H1 (cell line): ENCODE measurements at regions not wholly inside any gene's neighbourhood (a gene's known extent, or its start where the extent isn't known, plus 50 kb on each side); places are given as distances from the start of the nearest gene placed in this dataset.

ENCODE experiments used
- CTCF ChIA-PET: fragments of 300-600 bp; sonication (Branson Sonifier 250); formaldehyde crosslinking; loops from one replicate; lab custom pipeline; 2021; ENCODE audit not compliant: partially characterized antibody; lab: Charles Lee
- POLR2A ChIA-PET: fragments of 300-600 bp; sonication (Branson Sonifier 250); formaldehyde crosslinking; loops from one replicate; lab custom pipeline; 2021; ENCODE audit warnings: inconsistent platforms; ENCODE audit not compliant: partially characterized antibody; lab: Charles Lee
- DNase-seq, 2 experiments: peaks; one replicate each; pipeline versions ENCODE4 v3.0.0 to v3.0.0-alpha.2; 2010 to 2022; ENCODE audit warnings: low spot score in 2 of 2, low read depth in 1 of 2, mixed read lengths in 1 of 2
- FAIRE-seq: peaks from 2 replicates; lab custom pipeline; 2011; peaks lifted over from hg19 to GRCh38; lab: Jason Lieb, UNC
- H2AFZ ChIP-seq: 2 replicates; pipeline ENCODE4 v1.8.1; 2012; ENCODE audit warnings: low read length, inconsistent platforms
- H2AK5ac ChIP-seq: 2 replicates; pipeline ENCODE4 v1.6.1; 2013; ENCODE audit warnings: low read depth, low read length
- H2BK120ac ChIP-seq: replicated peaks from 2 replicates; pipeline ENCODE3; 2013; ENCODE audit warnings: low read depth, low read length, inconsistent platforms
- H2BK12ac ChIP-seq: 2 replicates; pipeline ENCODE4 v1.6.1; 2013; ENCODE audit warnings: low read depth, low read length
- H2BK15ac ChIP-seq: 2 replicates; pipeline ENCODE4 v1.6.1; 2013; ENCODE audit warnings: low read length
- H2BK20ac ChIP-seq: 2 replicates; pipeline ENCODE4 v1.6.1; 2013; ENCODE audit warnings: low read length
- H2BK5ac ChIP-seq: 2 replicates; pipeline ENCODE4 v1.6.1; 2013; ENCODE audit warnings: low read depth, low read length
- H3K14ac ChIP-seq: 2 replicates; pipeline ENCODE4 v1.6.1; 2013; ENCODE audit warnings: inconsistent platforms; ENCODE audit not compliant: insufficient read length
- H3K18ac ChIP-seq: 2 replicates; pipeline ENCODE4 v1.6.1; 2013; ENCODE audit warnings: low read length; ENCODE audit errors: extremely low read depth
- H3K23ac ChIP-seq: 2 replicates; pipeline ENCODE4 v1.6.1; 2013; ENCODE audit warnings: inconsistent platforms; ENCODE audit not compliant: insufficient read length
- H3K23me2 ChIP-seq: 2 replicates; pipeline ENCODE4 v1.6.1; 2013; ENCODE audit warnings: low read depth, low read length
- H3K27ac ChIP-seq: 2 replicates; pipeline ENCODE4 v1.6.1; 2011; ENCODE audit warnings: low read depth, low read length, inconsistent platforms
- H3K27me3 ChIP-seq, 4 experiments: replicated peaks in 1 of 4; 1 replicate in 1 of 4; 2 replicates in 3 of 4; pipeline versions ENCODE4 v1.6.1 to v1.8.1; 2011 to 2013; ENCODE audit warnings: low read length in 3 of 4, mild to moderate bottlenecking in 3 of 4, inconsistent platforms in 2 of 4, mixed read lengths in 2 of 4, moderate library complexity in 1 of 4; ENCODE audit not compliant: control insufficient read depth in 3 of 4, insufficient read depth in 3 of 4; ENCODE audit errors: extremely low read depth in 1 of 4
- H3K36me3 ChIP-seq, 4 experiments: 2 replicates each; pipeline versions ENCODE4 v1.6.1 to v1.8.1; 2011 to 2013; ENCODE audit warnings: mild to moderate bottlenecking in 4 of 4, low read length in 3 of 4, moderate library complexity in 2 of 4, control low read depth in 1 of 4, inconsistent platforms in 1 of 4; ENCODE audit not compliant: insufficient read depth in 4 of 4, control insufficient read depth in 2 of 4
- H3K4ac ChIP-seq: replicated peaks from 2 replicates; pipeline ENCODE3; 2013; ENCODE audit warnings: low read length, low read depth, mixed read lengths, inconsistent platforms; ENCODE audit not compliant: insufficient read length
- H3K4me1 ChIP-seq, 4 experiments: replicated peaks in 1 of 4; 1 replicate in 1 of 4; 2 replicates in 3 of 4; pipeline versions ENCODE4 v1.6.1 to v1.8.1; 2011 to 2013; ENCODE audit warnings: low read length in 3 of 4, inconsistent platforms in 2 of 4, mixed read lengths in 1 of 4; ENCODE audit not compliant: insufficient read depth in 4 of 4, control insufficient read depth in 3 of 4
- H3K4me2 ChIP-seq, 2 experiments: 2 replicates each; pipeline versions ENCODE4 v1.6.1 to v1.8.1; 2011 to 2013; ENCODE audit warnings: low read depth in 2 of 2, low read length in 2 of 2, control low read depth in 1 of 2, inconsistent platforms in 1 of 2, mild to moderate bottlenecking in 1 of 2; ENCODE audit not compliant: insufficient read depth in 1 of 2
- H3K4me3 ChIP-seq, 4 experiments: fragments of 200-600, 300-600 bp in 1 of 4; sonication (generic), shearing (Covaris generic), sonication (Bioruptor Twin) in 1 of 4; 2 replicates each; pipeline versions ENCODE4 v1.5.1 to v1.8.1; 2011 to 2016; ENCODE audit warnings: low read length in 4 of 4, low read depth in 3 of 4, control low read depth in 2 of 4, inconsistent platforms in 2 of 4, mild to moderate bottlenecking in 2 of 4, mixed read lengths in 1 of 4, moderate library complexity in 1 of 4; ENCODE audit not compliant: insufficient read depth in 2 of 4; ENCODE audit errors: extremely low read depth in 1 of 4
- H3K56ac ChIP-seq: replicated peaks from 2 replicates; pipeline ENCODE3; 2013; ENCODE audit warnings: low read depth, mild to moderate bottlenecking, mixed read lengths, low read length, inconsistent platforms; ENCODE audit not compliant: insufficient read length
- H3K79me1 ChIP-seq: 2 replicates; pipeline ENCODE4 v1.6.1; 2013; ENCODE audit warnings: low read depth, low read length, control low read depth
- H3K79me2 ChIP-seq, 2 experiments: 2 replicates each; pipeline versions ENCODE4 v1.6.1 to v1.8.1; 2012 to 2013; ENCODE audit warnings: low read length in 2 of 2, mild to moderate bottlenecking in 2 of 2, inconsistent platforms in 1 of 2; ENCODE audit not compliant: insufficient read depth in 2 of 2, control insufficient read depth in 1 of 2
- H3K9ac ChIP-seq, 4 experiments: replicated peaks in 1 of 4; 1 replicate in 1 of 4; 2 replicates in 3 of 4; pipeline versions ENCODE4 v1.6.1 to v1.8.1; 2011 to 2013; ENCODE audit warnings: low read depth in 3 of 4, low read length in 3 of 4, control low read depth in 2 of 4, mild to moderate bottlenecking in 2 of 4, moderate library complexity in 2 of 4, inconsistent platforms in 1 of 4; ENCODE audit errors: extremely low read depth in 1 of 4
- H3K9me3 ChIP-seq, 2 experiments: 2 replicates each; pipeline versions ENCODE4 v1.6.1 to v1.8.1; 2012 to 2013; ENCODE audit warnings: mild to moderate bottlenecking in 2 of 2, moderate library complexity in 2 of 2, control low read depth in 1 of 2, inconsistent platforms in 1 of 2, low read depth in 1 of 2, low read length in 1 of 2, mixed read lengths in 1 of 2; ENCODE audit not compliant: insufficient read depth in 2 of 2
- H4K20me1 ChIP-seq, 2 experiments: replicated peaks in 1 of 2; 2 replicates each; pipeline versions ENCODE3 to v1.8.1; 2011 to 2013; ENCODE audit warnings: inconsistent platforms in 2 of 2, low read length in 2 of 2, mild to moderate bottlenecking in 1 of 2; ENCODE audit not compliant: insufficient read depth in 2 of 2, control insufficient read depth in 1 of 2
- H4K5ac ChIP-seq: 2 replicates; pipeline ENCODE4 v1.6.1; 2013; ENCODE audit warnings: low read length, low read depth, mixed read lengths, inconsistent platforms; ENCODE audit not compliant: insufficient read length
- H4K8ac ChIP-seq: 2 replicates; pipeline ENCODE4 v1.8.0; 2013; ENCODE audit warnings: mild to moderate bottlenecking, moderate library complexity, low read length, inconsistent platforms; ENCODE audit not compliant: insufficient read depth; ENCODE audit errors: extremely low read depth
- H4K91ac ChIP-seq: replicated peaks from 2 replicates; pipeline ENCODE3; 2013; ENCODE audit warnings: low read length, mixed read lengths, inconsistent platforms; ENCODE audit not compliant: insufficient read length
- BCL11A ChIP-seq, 2 experiments: IDR thresholded peaks; one replicate each; pipeline ENCODE4 v1.6.1; 2011; ENCODE audit warnings: low read depth in 2 of 2, low read length in 2 of 2, mild to moderate bottlenecking in 2 of 2
- CEBPB ChIP-seq: IDR thresholded peaks from 2 replicates; pipeline ENCODE4 v1.6.1; 2012; ENCODE audit warnings: low read depth, low read length
- CREB1 ChIP-seq: IDR thresholded peaks from 2 replicates; pipeline ENCODE4 v1.6.1; 2012; ENCODE audit warnings: inconsistent platforms
- EP300 ChIP-seq, 2 experiments: IDR thresholded peaks; 1 replicate in 1 of 2; 2 replicates in 1 of 2; pipeline ENCODE4 v1.6.1; 2011 to 2012; ENCODE audit warnings: low read depth in 2 of 2, low read length in 2 of 2, mild to moderate bottlenecking in 2 of 2, borderline replicate concordance in 1 of 2, inconsistent platforms in 1 of 2, moderate library complexity in 1 of 2
- PHF8 ChIP-seq: fragments of 200-600 bp; sonication (generic); conservative IDR thresholded peaks from 2 replicates; pipeline ENCODE4 v1.7.1; 2012; ENCODE audit warnings: low read depth, mild to moderate bottlenecking, inconsistent platforms, low read length, moderate library complexity
- SP2 ChIP-seq: IDR thresholded peaks from 2 replicates; pipeline ENCODE4 v1.6.1; 2012; ENCODE audit warnings: mild to moderate bottlenecking, low read length, inconsistent platforms
- TCF12 ChIP-seq: IDR thresholded peaks from 2 replicates; pipeline ENCODE4 v1.6.1; 2011; ENCODE audit warnings: low read depth, mild to moderate bottlenecking, low read length
- TEAD4 ChIP-seq: IDR thresholded peaks from 2 replicates; pipeline ENCODE4 v1.6.1; 2012; ENCODE audit warnings: low read depth, low read length, inconsistent platforms, mixed read lengths
- ZNF274 ChIP-seq: IDR thresholded peaks from 2 replicates; pipeline ENCODE4 v1.7.0; 2012; ENCODE audit warnings: low read length, borderline replicate concordance; ENCODE audit errors: extremely low read depth
- WGBS, 2 experiments: shearing (Covaris generic) in 1 of 2; methylation state at CpG; one replicate each; pipeline versions ENCODE4 v1.1.6 to v1.1.7; 2013 to 2015; ENCODE audit warnings: low lambda C conversion rate in 2 of 2, mixed read lengths in 2 of 2, inconsistent platforms in 1 of 2, low coverage in 1 of 2, missing lambda C conversion rate in 1 of 2; ENCODE audit not compliant: insufficient replicate concordance in 2 of 2, insufficient coverage in 1 of 2, insufficient read length in 1 of 2; ENCODE audit errors: extremely low coverage in 1 of 2, missing lambda C conversion rate in 1 of 2; 5-methylcytosine and 5-hydroxymethylcytosine counted together

GRCh38 chr10:71133710-71134686 is 78.4 kb upstream of the UNC5B start:
- Histone ChIP-seq H2BK5ac (no peak overlapping the region), H3K4me3 (no peak overlapping the region), H3K18ac (no peak overlapping the region), H4K5ac (no peak overlapping the region), H3K27me3 (no peaks in the 10 kb centered on the region; a peak in 1 of 7 replicates), H3K56ac (no peak overlapping the region), H3K23ac (no peak overlapping the region), H3K79me1 (no peaks in the 10 kb centered on the region), H3K79me2 (no peaks in the 10 kb centered on the region), H2BK120ac (no peak overlapping the region), H4K8ac (no peak overlapping the region), H3K23me2 (no peaks in the 10 kb centered on the region), H3K9me3 (no peaks in the 10 kb centered on the region), H2AK5ac (no peak overlapping the region), H2BK15ac (no peak overlapping the region), H2BK12ac (no peak overlapping the region), H3K4me2 (no peak overlapping the region), H3K27ac (no peak overlapping the region), H3K4me1 (peaks cover 2 to 11% (median 6%) of the 10 kb centered on the region in 4 experiments), H3K4ac (no peak overlapping the region), H3K9ac (no peak overlapping the region), H3K14ac (no peak overlapping the region), H4K91ac (no peak overlapping the region), H3K36me3 (no peaks in the 10 kb centered on the region), H2BK20ac (no peak overlapping the region), H4K20me1 (no peaks in the 10 kb centered on the region), H2AFZ (no peak overlapping the region)
- WGBS, 2 experiments: 89% methylated on average over 6 of the region's 7 CpGs; no CpG with 5 or more reads in 1 of the 2 experiments
- POLR2A ChIA-PET: interaction anchor here (1.3 kb wide), 1 partner anchor 7 kb away, joined by 3 read pairs; no protein-coding TSS in a partner anchor
- DNase-seq: no peak
- CTCF ChIA-PET: interaction anchor here (0.6 to 3.5 kb wide), 22 partner anchors 8 to 231 kb away, joined by 3 to 20 read pairs (median 3); no protein-coding TSS in a partner anchor
- no peak for FAIRE-seq
- TF ChIP-seq TCF12: no peak
- TF ChIP-seq TEAD4: no peak
- TF ChIP-seq PHF8: no peak
- TF ChIP-seq CREB1: no peak
- TF ChIP-seq CEBPB: no peak
- TF ChIP-seq EP300 (IDR thresholded peaks at IDR 0.05; ENCODE audit: borderline replicate concordance in 1 of 2, low read depth in 2 of 2, low read length in 2 of 2): no peak
- no peak for TF ChIP-seq SP2
- no peak for TF ChIP-seq ZNF274
- no peak for TF ChIP-seq BCL11A (IDR thresholded peaks at IDR 0.05; ENCODE audit: low read depth in 2 of 2, low read length in 2 of 2)
